ENCODE measurements at regions not wholly inside any gene's neighbourhood (a gene's known extent, or its start where the extent isn't known, plus 50 kb on each side); places are given as distances from the start of the nearest gene placed in this dataset.
"Not testable (repeated sequence)": the region's sequence is repeated elsewhere in the genome, so short reads cannot be mapped to it uniquely, and the experiment has no call there.

DNA sequence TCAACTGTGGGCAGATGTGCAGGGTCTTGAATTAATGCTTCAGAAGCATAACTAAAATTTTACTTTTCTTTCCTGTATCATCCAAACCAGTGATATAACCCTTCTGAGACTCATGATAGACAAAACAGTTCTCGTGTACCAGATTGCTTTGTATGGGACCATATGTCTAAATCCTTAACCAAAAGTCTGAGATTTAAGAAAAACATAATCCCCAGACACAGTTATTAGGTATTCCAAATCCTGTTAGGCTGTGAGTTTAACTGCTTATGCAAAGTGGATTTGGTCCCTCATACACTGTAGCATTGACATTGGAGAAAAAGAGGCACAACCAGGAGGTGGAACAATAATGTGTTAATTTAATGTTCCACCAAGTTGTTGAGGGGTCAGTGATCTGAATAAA, 235.0 kb downstream of the PMAIP1 start:
- no peak for DNase-seq (ENCODE audit: low spot score)

DNA sequence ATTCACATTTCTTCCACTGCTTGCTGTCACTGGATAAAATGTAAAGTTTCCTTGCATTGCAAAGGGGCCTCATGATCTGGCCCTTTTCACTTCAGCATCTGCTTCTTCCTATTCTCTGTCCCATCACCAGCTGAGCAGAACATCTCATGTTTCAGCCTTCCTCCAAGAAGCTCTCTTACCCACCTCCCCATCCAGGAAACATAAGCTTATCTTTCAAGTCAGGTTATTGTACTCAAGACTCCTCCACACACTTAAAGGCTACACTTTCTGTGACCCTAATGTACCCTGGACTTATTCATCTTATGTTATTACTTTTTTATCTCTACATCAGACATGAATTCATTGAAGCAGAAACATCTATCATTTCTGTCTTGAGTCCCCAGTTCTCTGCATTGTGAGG, 230.5 kb downstream of the PMAIP1 start:
- no peak for DNase-seq (ENCODE audit: low spot score)

DNA sequence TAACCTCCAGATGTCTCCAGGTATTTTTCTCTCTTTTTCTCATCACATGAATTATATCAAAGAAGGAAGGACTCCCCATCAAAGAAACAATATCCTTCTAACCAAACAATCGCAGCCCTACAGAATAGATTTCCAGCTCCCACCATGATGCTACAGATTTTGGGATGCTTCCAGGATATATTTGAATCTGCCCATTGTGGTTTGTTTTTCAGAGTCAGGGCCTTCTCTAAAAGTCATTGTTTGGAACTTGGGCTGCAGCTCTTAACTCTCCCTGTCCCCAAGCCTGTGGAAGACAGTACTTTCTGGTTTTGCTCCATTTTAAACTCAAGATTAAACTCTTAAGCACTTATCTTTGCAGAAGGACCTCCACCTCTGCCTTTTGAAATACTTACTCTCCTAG, 223.2 kb downstream of the PMAIP1 start:
- DNase-seq (ENCODE audit: low spot score) = peak; percentile 96

DNA sequence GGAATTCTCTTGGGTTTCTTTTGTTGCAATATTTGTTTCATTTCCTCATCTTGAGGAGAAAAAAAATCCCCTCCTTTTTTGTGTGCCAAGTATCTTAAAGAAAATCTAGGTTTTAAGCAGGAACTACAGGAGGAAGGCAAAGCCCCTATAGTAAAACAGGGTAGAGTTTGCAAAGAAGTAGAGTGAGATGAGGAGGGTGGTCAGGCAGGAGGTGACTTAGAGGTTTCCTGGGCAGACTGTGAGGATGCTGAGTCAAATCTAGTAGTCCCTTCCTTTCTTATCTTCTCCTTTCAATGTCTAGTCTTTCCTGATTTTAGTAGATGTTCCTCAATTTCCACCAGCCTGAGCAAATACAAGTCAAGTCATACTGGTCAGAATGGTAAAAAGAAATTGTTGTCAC, 222.5 kb downstream of the PMAIP1 start:
- peak; percentile 45 for DNase-seq (ENCODE audit: low spot score)

DNA sequence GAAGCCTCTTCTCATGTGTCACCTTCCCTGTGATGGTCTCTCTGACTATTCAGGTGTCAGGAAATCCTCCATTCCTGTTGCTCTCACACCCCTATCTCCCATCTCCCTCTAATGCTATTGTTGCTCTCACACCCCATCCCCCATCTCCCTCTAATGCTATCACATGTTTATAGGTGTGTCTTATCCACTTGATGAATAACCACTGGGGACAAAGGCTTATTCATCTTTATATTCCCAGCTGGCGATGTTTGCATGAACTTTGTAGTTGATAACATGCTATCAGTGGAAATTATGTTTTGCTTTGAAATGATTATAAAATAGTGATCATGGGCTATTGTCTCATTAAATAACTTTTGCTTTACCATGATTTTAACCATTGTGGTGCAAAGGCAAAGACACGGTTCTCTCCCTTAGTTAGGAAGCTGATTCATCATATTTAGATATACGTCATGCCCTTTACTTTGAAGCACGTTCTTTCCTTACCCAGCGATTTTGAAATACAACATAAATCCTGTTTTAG, 220.5 kb downstream of the PMAIP1 start:
- DNase-seq (ENCODE audit: low spot score) = no peak

DNA sequence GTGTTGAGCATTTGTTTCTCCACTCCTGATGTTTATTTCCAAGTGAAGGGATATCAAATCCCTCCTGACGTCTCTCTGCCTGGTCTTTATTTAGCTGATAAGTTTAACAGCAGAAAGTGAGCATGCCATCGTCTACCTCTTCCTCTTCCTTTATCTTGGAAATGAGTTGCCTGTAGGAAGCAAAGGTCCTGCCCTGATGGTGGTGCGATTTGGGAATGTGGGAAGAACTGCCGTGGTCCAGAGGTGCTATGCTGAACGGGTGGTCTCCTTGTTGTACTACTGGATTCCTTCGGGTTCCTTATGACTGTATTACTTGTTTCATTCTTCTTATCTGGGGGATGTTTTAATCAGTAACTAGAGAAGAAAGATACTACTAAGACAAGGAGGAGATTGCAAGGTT, 217.5 kb downstream of the PMAIP1 start:
- no peak for DNase-seq (ENCODE audit: low spot score)

DNA sequence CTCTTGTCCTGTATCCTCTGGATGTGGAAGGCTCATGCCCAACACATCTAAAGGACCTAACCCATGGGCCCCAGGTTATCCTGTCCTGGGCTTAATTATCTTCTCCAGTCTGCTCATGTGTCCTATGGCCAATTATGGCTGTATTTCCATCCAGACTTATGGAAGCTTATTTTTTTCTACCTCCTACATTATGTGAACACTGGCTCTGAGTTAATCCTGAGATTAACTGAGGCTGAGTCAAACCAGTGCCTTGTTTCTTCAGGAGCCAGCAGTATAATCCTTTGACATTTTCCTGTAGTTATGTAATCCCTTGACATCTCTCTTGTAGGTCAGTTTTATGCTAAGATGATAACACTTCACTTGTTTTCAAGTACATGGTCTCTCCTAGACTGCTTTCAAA, 213.6 kb downstream of the PMAIP1 start:
- DNase-seq (ENCODE audit: low spot score) = no peak

DNA sequence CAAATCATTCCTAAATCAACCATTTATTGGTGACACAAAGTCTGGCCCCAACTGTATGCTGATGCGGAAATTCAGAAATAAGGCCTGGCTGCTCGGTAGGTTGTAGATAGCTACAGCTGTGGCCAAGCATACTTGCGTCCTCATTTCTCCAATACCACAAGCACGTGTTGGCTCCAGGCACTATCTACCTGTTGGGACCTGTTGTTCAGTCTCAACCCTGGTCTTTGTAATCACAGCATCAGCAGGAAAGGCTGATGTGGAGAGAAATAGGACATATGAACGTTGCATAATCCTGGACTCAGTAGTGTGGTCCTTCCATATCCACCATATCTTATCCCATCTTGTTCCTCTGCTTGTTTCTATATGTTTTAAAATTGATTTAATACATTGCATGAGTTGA, 212.6 kb downstream of the PMAIP1 start:
- no peak for DNase-seq (ENCODE audit: low spot score)

DNA sequence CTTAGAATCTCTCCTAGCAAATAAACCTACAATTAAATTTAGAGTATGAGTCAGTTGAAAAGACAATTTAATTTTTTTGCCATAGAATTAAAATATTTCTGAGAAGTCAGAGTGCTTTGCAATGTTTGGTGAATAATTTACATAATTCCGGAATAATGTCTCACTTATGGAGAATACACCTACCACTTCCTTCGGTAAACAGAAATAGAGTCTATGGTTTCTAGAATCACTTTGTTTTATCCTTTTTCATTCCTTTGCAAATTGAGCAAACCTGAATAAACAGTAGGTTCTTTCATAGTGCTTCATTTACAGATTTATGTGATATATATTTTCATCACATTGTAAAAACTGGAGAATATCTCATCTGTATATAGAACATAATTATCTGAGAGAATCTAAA, 211.7 kb downstream of the PMAIP1 start:
- no peak for DNase-seq (ENCODE audit: low spot score)

DNA sequence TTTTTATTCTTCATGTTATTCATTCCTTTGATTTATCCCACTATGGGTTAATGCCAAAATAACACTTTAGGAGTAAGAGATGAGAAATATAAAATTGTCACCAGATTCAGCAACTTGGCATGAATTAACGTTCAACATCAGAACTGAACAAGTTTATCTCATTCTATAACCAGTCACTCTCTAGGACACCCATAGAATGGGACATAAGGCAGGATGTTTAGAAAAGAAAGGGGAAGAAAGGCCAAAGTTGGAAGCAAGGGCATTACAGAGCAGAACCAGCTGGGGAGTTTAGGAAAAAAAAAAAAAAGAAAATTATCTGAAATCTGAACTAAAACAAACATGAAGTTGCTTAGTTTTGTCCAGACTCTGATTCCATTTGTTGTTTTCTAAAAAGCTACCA, 211.0 kb downstream of the PMAIP1 start:
- no peak for DNase-seq (ENCODE audit: low spot score)

DNA sequence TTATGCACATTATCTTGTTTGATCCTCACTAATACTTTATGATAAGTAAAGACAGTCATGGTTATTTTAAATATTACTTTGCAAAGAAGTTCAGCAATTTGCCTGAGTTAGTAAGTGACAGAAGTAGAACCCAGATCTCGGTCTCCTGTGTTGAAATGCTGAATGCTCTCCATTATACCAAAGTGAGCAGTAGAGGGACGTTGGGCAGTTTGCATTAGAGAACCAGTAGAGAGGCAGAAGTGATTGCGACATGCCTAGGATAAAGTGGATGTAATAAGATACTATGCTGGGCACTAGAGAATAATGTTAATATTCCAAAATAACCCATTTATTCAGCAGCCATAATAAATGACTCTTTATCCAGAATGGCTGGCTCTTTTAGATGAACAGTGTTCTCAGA, 201.0 kb downstream of the PMAIP1 start:
- no peak for DNase-seq (ENCODE audit: low spot score)

DNA sequence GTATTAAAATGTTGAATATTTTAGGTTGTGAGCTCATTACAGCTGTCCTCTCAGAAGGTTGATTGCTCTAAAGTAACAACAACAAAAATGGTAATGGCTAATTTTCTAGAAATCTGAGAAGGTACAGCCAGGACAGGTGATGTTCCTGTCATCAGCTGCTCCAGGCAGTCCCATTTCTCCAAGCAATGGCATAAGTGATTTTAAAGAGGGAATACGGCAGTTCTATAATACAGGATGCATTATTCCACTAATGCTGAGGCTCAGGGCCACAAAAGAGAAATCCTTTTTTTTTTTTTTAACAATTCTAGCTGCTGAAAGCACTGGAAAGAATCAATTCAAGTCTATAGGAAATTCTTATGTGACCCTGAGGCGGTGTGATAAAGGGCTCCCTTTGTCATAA, 199.9 kb downstream of the PMAIP1 start:
- DNase-seq (ENCODE audit: low spot score) = no peak

DNA sequence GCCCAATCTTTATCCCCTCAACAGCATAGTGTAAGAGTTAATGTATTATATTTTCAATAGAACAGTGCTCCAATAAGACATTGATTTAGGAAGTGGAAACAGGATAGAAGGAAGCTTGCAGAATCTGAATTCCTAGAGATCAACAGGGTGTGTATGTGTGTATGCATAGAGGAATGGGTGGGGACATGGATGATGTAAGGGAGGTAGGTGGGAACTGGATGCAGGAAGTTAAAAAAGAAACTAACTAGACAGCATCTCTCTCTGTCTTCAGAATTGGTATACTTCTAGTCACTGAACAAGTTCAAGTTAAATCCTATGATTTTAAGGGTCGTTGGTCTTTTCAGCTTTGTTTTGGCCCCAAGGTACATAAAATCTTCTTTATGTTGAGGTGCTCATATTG, 196.6 kb downstream of the PMAIP1 start:
- no peak for DNase-seq (ENCODE audit: low spot score)

DNA sequence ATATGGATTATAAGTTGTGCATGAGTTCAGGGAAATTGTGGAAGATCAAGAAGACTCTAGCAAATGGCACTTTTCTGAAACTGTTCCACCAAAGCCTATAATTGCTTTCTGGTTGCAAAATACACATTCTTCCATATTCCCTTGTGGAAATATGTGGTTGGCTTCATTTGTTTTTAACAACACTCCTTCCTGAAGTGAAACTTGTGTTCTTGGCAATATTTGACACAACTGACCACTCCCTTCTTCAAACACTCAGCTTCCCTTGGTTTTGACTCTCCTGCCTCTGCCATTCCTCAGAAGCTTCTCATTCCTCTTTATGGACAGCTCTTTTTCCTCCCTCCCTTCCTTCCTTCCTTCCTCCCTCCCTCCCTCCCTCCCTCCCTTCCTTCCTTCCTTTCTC, 192.3 kb downstream of the PMAIP1 start:
- DNase-seq (ENCODE audit: low spot score) = no peak

DNA sequence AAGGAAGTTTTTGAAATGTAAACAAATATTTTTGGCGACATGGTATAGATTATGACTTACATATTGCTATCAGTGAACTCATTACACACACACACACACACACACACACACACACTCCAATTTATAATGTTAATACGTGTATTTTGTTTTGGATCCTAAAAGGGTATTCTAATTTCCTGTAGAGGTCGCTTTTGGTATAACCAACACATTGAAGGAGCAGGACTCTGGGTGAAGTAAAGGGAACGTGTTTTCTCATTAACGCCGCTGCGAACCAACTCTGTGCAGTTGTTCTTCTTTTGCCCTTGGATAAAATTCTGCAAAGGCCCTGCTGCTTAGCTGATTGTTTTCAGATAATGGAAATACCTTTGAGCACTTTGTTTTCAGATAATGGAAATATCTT, 190.4 kb downstream of the PMAIP1 start:
- peak; percentile 76 for DNase-seq (ENCODE audit: low spot score)

DNA sequence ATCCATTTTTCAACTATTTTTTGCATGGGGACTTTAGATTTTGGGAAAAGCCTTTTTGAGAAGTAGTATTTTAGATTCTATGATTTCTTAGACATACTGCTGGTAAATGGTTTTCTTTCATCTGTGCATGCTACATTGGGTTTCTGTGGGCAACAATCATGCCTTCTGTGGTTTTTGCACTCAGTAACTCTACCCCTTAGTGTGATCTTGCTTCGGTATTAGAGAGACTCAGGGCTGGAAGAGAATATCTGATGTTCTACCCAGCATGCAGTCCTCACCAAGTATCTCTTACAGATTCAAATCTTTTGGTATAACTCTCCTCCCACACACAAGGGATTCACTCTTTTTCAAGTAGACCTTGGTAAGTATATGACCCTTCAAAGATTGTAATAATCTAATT, 183.0 kb downstream of the PMAIP1 start:
- DNase-seq (ENCODE audit: low spot score) = no peak

DNA sequence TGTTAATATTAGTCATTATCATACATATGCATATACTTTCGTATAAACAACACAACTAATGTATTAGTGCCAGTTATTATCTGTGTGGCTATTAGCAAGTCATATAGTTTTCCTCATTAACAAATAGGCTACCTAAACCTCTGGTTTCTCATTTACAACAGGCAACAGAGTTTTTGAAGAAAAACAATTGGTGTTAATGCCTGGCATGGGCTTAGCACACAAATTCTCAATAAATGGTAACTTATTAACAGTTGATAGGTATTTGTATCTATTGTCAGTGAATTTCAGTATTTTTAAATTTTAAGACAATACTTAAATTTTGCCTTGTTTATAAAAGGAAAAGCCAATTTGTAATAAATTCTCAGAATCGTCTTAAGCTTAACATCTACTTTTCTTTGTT, 182.5 kb downstream of the PMAIP1 start:
- no peak for DNase-seq (ENCODE audit: low spot score)

DNA sequence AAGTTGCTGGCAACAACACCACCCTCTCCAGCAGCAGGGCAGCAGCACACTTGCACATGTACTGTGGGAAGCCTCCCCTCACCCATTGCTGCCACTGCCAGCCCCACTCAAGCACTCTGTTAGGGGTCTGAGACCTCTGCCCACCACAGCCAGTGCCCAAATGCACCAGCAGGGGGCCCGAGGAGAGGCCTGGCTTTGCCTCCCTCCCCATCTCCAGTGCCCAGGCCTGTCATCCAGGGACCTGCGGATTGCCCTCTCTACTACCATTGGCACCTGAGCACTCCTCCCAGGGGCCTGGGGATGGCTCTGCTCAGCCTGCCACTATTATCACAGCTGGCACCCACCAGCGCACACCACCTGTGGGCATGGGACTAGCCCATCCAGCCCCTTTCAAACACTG, 175.7 kb downstream of the PMAIP1 start:
- no peak for DNase-seq (ENCODE audit: low spot score)

DNA sequence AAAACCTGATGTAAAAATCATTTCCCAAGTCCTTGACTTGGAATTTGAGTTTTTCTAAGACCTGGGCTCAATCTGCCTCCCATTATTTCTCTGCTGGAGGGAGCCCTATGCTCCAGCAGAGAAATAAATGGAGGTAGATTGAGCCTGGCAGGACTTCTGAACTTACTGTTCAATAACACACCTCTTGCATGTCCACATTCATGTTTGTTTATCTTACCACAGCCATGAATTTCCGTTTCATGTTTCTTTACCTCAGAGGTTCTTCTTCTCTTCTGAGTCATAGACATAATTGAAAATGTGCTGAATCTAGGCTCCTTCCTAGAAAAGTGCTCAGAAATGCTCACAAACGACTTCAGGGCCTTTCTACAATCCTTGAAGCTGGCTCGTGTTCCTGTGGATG, 170.8 kb downstream of the PMAIP1 start:
- DNase-seq (ENCODE audit: low spot score) = no peak

DNA sequence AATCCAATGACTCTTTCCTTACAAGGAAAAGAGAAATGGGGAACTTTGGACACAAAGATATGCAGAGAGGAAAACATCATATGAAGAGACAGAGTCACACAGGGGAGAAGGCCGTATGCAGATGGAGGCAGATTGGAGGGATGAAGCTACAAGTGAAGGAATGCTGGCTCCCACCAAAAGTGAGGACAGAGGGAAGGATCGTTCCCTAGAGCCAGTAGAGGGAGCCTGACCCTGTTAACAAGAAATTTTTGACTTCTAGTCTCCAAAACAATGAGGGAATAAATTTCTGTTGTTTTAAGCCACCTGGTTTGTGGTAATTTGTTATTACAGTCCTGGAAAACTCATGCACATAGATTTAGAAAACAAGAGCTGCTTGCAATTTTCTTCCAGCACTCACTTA, 169.3 kb downstream of the PMAIP1 start:
- DNase-seq (ENCODE audit: low spot score) = no peak

DNA sequence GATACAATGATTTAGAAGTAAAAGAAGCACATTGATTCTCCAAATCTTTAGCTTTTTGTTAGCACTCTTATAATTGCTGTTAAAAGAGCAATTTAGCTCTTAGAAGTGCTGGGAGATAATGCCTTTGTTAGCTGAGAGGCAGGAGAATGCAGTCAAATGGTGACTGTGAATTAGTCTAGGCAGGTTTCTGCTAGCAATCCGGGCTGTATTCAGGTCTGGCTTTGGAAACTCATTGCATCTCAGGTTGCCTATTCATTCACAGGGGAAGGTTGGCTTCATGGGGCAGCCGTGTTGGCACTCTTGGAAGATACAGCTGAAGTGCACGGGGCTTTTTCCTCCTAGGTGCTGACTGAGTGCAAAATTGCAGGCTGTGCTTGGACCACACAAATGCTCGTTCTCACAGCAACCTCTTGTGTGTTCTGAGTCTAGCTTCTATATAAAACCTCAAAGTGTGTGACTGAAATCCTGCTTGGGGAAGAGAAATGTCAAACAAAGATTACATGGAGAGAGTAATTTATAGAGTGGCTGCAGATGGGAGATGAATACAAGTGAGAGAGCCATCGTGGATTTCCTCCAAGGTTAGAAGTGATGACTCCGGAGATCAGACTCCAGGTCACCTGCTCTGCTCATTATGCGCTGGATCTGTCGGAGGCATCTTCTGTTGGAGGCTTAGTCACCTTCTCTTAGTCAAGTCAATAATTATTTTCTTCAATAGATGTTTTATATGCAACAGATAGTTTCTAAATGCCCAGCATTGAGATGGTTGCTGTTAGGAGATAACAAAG, 167.8 kb downstream of the PMAIP1 start:
- no peak for DNase-seq (ENCODE audit: low spot score)

DNA sequence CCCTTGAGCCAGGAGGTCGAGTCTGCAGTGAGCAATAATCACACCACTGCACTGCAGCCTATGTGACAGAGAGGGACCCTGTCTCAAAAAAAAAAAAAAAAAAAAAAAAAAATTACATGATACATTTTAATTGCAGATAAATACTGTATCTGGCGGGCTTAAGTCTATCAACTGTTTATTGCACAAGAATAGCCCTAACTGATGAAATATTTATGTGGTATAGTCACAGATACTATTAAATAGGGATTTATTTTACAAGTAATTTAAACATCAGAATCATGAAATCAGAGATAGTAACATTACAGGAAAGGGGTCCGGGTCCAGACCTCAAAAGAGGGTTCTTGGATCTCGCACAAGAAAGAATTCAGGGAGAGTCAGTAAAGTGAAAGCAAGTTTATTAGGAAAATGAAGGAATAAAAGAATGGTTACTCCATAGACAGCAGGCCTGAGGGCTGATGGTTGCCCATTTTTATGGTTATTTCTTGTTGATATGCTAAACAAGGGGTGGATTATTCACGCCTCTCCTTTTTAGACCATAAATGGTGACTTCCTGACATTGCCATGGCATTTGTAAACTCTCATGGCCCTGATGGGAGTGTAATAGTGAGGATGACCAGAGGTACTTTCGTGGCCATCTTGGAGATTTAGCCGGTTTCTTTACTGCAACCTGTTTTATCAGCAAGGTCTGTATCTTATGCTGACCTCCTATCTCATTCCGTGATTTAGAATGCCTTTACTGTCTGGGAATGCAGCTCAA, 166.6 kb downstream of the PMAIP1 start:
- no peak for DNase-seq (ENCODE audit: low spot score)

DNA sequence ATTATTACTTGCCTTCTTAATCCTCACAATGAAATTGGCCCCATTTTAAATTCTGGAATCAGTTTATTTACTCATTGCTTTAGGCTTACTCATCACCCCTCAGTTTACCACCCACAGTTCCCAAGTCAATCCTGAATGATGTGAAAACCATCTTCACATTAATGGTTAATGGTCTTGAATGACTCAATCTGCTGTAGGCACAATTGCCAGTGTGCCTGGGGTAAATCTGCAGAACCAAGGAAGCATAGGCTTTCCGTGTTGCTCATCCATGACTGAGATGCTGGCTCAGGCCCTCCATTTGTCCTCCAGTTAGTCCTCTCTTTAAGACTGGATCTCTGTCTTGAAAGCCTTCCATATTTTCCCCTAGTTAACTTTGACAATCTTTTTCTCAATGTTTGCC, 164.5 kb downstream of the PMAIP1 start:
- no peak for DNase-seq (ENCODE audit: low spot score)

DNA sequence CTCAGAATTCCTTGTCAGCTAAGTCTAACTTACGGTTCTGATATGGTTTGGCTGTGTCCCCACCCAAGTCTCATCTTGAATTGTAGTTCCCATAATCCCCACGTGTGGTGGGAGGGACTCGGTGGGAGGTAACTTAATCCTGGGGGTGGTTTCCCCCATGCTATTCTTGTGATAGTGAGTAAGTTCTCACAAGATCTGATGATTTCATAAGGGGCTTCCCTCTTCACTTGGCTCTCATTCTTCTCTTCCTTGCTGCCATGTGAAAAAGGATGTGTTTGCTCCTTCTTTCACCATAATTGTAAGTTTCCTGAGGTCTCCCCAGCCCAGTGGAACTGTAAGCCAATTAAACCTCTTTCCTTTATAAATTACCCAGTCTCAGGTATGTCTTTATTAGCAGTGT, 163.0 kb downstream of the PMAIP1 start:
- DNase-seq (ENCODE audit: low spot score) = not testable (repeated sequence)

Measured in pons (tissue), 1 donor.